Esophagus squamous epithelium (tissue), 5 donors: ENCODE measurements at regions not wholly inside any gene's neighbourhood (a gene's known extent, or its start where the extent isn't known, plus 50 kb on each side); places are given as distances from the start of the nearest gene placed in this dataset.

Experiments
- DNase-seq: peaks from one replicate; lab custom pipeline; 2025; lab: John Stamatoyannopoulos, UW
- H3K27ac ChIP-seq, 4 donors: fragments of 200-600 bp; sonication (generic); one replicate each; pipeline ENCODE4 v1.5.1; 2016 to 2019; ENCODE audit warnings: mild to moderate bottlenecking in 1 of 4
- H3K27me3 ChIP-seq, 4 donors: fragments of 200-600 bp; sonication (generic); 1 replicate in 3 of 4; 2 replicates in 1 of 4; pipeline versions ENCODE4 v1.5.1 to v1.6.0; 2017 to 2021; ENCODE audit warnings: antibody characterized with exemption in 1 of 4
- H3K36me3 ChIP-seq, 3 donors: fragments of 200-600 bp; sonication (generic); one replicate each; pipeline ENCODE4 v1.5.1; 2016 to 2019
- H3K4me1 ChIP-seq, 3 donors: fragments of 200-600 bp; sonication (generic); one replicate each; pipeline ENCODE4 v1.5.1; 2017 to 2019
- H3K4me3 ChIP-seq, 4 donors: fragments of 200-600 bp; sonication (generic); 1 replicate in 3 of 4; 2 replicates in 1 of 4; pipeline ENCODE4 v1.5.1; 2016 to 2019; ENCODE audit warnings: mild to moderate bottlenecking in 2 of 4, moderate library complexity in 1 of 4
- H3K9me3 ChIP-seq, 3 donors: fragments of 200-600 bp; sonication (generic); one replicate each; pipeline ENCODE4 v1.5.1; 2016 to 2019
- CTCF ChIP-seq, 6 experiments: fragments of 450-650 bp in 4 of 6; fragments of 200-600 bp in 2 of 6; sonication (generic) in 2 of 6; IDR thresholded peaks; one replicate each; pipeline ENCODE4 v1.5.1; 2016 to 2019; ENCODE audit warnings: antibody characterized with exemption in 6 of 6, mild to moderate bottlenecking in 4 of 6, moderate library complexity in 4 of 6
- POLR2A ChIP-seq, 4 donors: fragments of 450-650 bp; IDR thresholded peaks; one replicate each; pipeline ENCODE4 v1.6.1; 2017; ENCODE audit warnings: antibody characterized with exemption in 4 of 4, mild to moderate bottlenecking in 4 of 4, moderate library complexity in 3 of 4
- WGBS, 2 donors: methylation state at CpG; one replicate each; pipeline ENCODE4 v1.1.5; 2018; 5-methylcytosine and 5-hydroxymethylcytosine counted together
- intact Hi-C: fragments of 100-400 bp; cut with DNase I; formaldehyde crosslinking; loops from one replicate; pipeline ENCODE4 v1.15.0; 2022
- donor health status: DM: yes; HTN: yes; CAD: no.

DNA sequence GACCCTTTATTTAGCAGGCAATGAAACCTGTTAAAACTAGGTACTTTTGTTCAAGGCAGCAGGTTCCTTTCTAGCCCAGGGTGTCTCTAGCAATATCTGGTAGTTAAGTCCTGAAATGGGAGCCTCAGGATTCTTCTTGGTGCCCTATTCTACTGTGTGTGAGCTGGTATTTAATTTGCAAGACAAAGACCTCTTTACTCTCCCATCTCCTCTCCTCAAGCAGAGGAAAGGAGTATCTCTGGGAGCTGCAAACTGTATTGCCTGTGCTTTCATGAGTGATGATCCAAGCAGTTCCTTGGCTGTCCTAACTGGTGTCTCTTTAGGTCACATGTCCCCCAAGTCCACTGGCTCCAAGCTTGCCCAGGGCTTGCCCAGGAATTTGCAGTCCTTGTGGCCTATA is 188.2 kb downstream of the SI start:
- H3K9me3 ChIP-seq: peaks cover 0 to 5% (median 0%) of the 10 kb centered on the region in 3 donors
- no peak for DNase-seq
- no peak for TF ChIP-seq POLR2A (IDR thresholded peaks at IDR 0.05)
- no peak for TF ChIP-seq CTCF (IDR thresholded peaks at IDR 0.05)
- no peak overlapping the region for H3K4me3 ChIP-seq
- H3K27me3 ChIP-seq: no peaks in the 10 kb centered on the region
- H3K36me3 ChIP-seq: no peaks in the 10 kb centered on the region
- H3K27ac ChIP-seq: no peak overlapping the region
- intact Hi-C loops: no loop called here
- H3K4me1 ChIP-seq: no peaks in the 10 kb centered on the region

GRCh38 chr3:164883171-164883570 is 195.1 kb downstream of the SI start:
- Histone ChIP-seq H3K4me3 (no peak overlapping the region), H3K27me3 (no peaks in the 10 kb centered on the region), H3K4me1 (no peaks in the 10 kb centered on the region), H3K27ac (no peak overlapping the region), H3K9me3 (no peaks in the 10 kb centered on the region), H3K36me3 (no peaks in the 10 kb centered on the region)
- intact Hi-C loops: no loop called here
- DNase-seq: no peak
- no peak for TF ChIP-seq CTCF (IDR thresholded peaks at IDR 0.05)

DNA sequence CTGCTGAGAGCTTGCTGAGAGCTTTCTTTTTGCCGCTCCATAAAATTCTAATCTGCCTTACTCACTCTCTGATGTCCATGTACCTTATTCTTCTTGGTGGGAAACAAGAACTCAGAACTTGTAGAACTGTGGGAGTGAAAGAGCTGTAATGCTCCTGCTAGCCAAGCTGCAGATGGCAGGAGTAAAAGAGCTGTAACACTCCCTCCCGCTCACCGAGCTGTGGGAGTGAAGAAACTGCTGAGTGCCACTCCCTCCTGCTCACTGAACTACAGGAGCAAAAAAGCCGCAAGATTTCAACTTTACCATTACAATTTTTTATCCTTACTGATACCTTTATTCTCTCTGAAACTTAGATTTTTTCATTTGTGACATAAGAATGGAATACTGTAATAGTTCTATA is 199.1 kb downstream of the SI start:
- no peaks in the 10 kb centered on the region for H3K4me1 ChIP-seq
- no peak for DNase-seq
- 48 to 51% methylated on average over 4 of the region's 4 CpGs for WGBS, 2 donors
- no peak overlapping the region for H3K4me3 ChIP-seq
- intact Hi-C loops: no loop called here
- H3K36me3 ChIP-seq: no peaks in the 10 kb centered on the region
- no peak for TF ChIP-seq POLR2A (IDR thresholded peaks at IDR 0.05)
- no peak for TF ChIP-seq CTCF (IDR thresholded peaks at IDR 0.05)
- no peak overlapping the region for H3K27ac ChIP-seq
- H3K27me3 ChIP-seq: no peaks in the 10 kb centered on the region
- H3K9me3 ChIP-seq: no peaks in the 10 kb centered on the region

DNA sequence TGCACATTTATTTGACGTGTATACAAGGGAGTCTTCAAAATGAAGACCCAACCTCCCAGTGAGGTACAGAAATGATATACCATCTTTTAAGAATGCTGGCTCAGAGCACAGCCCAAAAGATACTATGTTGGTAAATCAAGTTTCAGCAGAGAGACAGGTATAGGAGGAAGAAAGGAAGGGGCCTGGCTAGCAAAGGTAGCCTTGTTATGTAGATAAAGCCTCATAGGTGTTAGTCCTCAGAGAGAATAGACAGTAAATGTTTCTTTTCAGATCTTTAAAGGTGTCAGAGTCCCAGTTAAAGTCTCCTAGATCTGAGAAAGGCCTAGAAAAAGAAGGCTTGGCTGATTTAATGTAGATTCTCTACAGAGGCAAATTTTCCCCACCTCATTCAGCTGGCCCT is 213.8 kb downstream of the SI start:
- H3K9me3 ChIP-seq: no peaks in the 10 kb centered on the region
- H3K4me3 ChIP-seq: no peak overlapping the region
- DNase-seq: no peak
- no peaks in the 10 kb centered on the region for H3K27me3 ChIP-seq
- WGBS, 2 donors: 6 to 56% methylated on average over 1 of the region's 1 CpG
- intact Hi-C loops: no loop called here
- no peak for TF ChIP-seq CTCF (IDR thresholded peaks at IDR 0.05)
- TF ChIP-seq POLR2A (IDR thresholded peaks at IDR 0.05): no peak
- H3K4me1 ChIP-seq: no peaks in the 10 kb centered on the region
- H3K27ac ChIP-seq: no peak overlapping the region
- H3K36me3 ChIP-seq: no peaks in the 10 kb centered on the region

DNA sequence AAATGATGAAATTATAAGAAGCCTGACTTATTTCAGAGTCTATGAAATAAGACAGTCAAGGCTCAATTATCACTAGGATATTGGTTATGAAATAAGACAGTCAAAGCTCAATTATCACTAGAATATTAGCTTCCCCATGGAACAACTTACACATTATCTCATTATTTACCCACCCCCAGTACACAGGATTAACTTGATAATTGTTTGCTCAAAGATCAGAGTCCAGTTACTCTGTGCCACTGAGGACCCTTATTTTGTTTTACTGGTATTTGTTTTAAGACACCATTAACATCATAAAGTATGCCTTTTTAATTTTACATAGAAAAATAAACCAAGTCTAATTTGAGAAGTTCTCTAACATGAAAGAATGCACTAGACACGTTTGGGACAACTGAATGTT is 225.4 kb downstream of the SI start:
- Histone ChIP-seq H3K27me3 (no peaks in the 10 kb centered on the region), H3K27ac (no peak overlapping the region), H3K36me3 (no peaks in the 10 kb centered on the region), H3K4me1 (no peaks in the 10 kb centered on the region), H3K4me3 (no peak overlapping the region), H3K9me3 (no peaks in the 10 kb centered on the region)
- intact Hi-C loops: no loop called here
- no peak for DNase-seq
- TF ChIP-seq POLR2A (IDR thresholded peaks at IDR 0.05) (no peak), CTCF (IDR thresholded peaks at IDR 0.05) (no peak)
- WGBS, 2 donors: 8 to 23% methylated on average over 1 of the region's 1 CpG
